ENCODE measurements at regions not wholly inside any gene's neighbourhood (a gene's known extent, or its start where the extent isn't known, plus 50 kb on each side); places are given as distances from the start of the nearest gene placed in this dataset.

DNA sequence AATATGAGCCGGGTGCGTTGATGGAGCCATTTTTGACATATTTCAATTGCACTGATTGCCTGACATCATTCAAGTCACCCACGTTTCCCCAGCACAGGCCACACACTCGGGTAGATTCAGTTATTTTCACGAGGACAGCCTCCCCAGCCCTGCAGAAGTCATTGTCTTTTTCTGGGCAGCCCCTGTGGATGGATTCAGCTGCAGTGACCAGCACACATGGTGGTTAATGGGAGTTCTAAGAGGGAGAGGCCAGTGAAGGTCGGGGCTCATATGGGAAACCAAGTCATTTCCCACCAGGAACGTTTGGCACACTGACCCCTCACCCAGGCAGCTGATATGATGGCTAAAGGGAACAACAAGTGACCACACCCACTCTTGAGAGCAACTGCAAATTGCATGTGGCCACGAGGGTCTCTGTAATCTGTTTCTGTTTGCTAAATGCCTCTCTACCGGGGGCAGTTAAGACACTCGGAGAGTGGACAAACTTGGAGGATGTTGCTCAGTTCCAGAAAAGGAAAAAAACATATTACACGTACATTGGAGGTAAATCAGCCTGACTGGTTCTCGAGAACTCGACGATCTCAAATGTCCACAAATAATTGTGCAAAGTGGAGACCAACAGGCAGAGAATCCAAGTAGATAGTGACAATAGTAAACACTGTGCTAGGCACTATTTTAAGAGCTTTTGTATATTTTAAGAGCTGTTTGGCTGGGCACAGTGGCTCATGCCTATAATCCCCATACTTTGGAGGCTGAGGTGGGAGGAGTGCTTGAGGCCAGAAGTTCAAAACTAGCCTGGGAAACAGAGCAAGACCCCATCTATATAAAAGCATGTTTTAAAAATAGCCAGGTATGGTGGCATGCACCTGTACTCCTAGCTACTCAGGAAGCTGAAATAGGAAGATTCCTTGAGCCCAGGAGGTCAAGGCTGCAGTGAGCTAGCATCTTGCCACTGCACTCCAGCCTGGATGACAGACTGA, 167.2 kb upstream of the IRF2BP2 start:
- H3K4me2 ChIP-seq (replicated peaks; ENCODE audit: low read depth, low read length, poor library complexity, severe bottlenecking), result no peak overlapping the region
- ChIA-PET POLR2A (interaction anchor here (0.9 kb wide), 1 partner anchor 53 kb away, joined by 4 read pairs; no protein-coding TSS in a partner anchor), CTCF (no interaction called here)
- TF ChIP-seq, protein P1, sequence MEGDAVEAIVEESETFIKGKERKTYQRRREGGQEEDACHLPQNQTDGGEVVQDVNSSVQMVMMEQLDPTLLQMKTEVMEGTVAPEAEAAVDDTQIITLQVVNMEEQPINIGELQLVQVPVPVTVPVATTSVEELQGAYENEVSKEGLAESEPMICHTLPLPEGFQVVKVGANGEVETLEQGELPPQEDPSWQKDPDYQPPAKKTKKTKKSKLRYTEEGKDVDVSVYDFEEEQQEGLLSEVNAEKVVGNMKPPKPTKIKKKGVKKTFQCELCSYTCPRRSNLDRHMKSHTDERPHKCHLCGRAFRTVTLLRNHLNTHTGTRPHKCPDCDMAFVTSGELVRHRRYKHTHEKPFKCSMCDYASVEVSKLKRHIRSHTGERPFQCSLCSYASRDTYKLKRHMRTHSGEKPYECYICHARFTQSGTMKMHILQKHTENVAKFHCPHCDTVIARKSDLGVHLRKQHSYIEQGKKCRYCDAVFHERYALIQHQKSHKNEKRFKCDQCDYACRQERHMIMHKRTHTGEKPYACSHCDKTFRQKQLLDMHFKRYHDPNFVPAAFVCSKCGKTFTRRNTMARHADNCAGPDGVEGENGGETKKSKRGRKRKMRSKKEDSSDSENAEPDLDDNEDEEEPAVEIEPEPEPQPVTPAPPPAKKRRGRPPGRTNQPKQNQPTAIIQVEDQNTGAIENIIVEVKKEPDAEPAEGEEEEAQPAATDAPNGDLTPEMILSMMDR (IDR thresholded peaks at IDR 0.05), result no peak
- H3K27ac Mint-ChIP-seq, result no peak overlapping the region
- no peak for ATAC-seq (ENCODE audit: low read depth)
- peak; percentile 26 for DNase-seq
- intact Hi-C loops (cut with micrococcal nuclease), result no loop called here
- H3K79me2 ChIP-seq (ENCODE audit: control insufficient read depth, insufficient read depth, low read length), result no peaks in the 10 kb centered on the region
- 86% methylated on average over 14 of the region's 14 CpGs for WGBS (ENCODE audit: insufficient coverage)
- no peak overlapping the region for H3K27ac ChIP-seq (ENCODE audit: low read length in 2 of 2)
- H3K36me3 ChIP-seq (replicated peaks in 1 of 2; ENCODE audit: control extremely low read depth in 1 of 2, control insufficient read depth in 1 of 2, extremely low read depth in 1 of 2, insufficient read depth in 2 of 2, low read length in 1 of 2), result no peaks in the 10 kb centered on the region
- H4K20me1 ChIP-seq (ENCODE audit: control insufficient read depth, insufficient read depth, low read length, poor library complexity, severe bottlenecking), result no peaks in the 10 kb centered on the region
- H3K4me3 Mint-ChIP-seq, result no peak overlapping the region
- no peak overlapping the region for H3K4me3 ChIP-seq (ENCODE audit: control extremely low read depth in 1 of 5, extremely low read depth in 1 of 5, insufficient read depth in 1 of 5, low read depth in 2 of 5, low read length in 4 of 5)
- H3K9ac ChIP-seq (ENCODE audit: low read length), result no peak overlapping the region
- peaks cover 4 to 14% of the 10 kb centered on the region in 2 donors for H3K4me1 ChIP-seq (ENCODE audit: control insufficient read depth in 2 of 2, insufficient read depth in 2 of 2, low read length in 2 of 2)
- no peaks in the 10 kb centered on the region for H3K9me3 Mint-ChIP-seq (ENCODE audit: insufficient read depth)
- H3K27me3 ChIP-seq (replicated peaks in 1 of 4; ENCODE audit: control extremely low read depth in 1 of 4, control insufficient read depth in 3 of 4, insufficient read depth in 4 of 4, low read length in 3 of 4), result peaks cover 0 to 47% (median 26%) of the 10 kb centered on the region in 4 experiments
- no peaks in the 10 kb centered on the region for H3K27me3 Mint-ChIP-seq
- H3K4me1 Mint-ChIP-seq, result peaks cover 7% of the 10 kb centered on the region
- H3K9me3 ChIP-seq (ENCODE audit: control extremely low read depth in 1 of 3, control insufficient read depth in 2 of 3, insufficient read depth in 1 of 3, low read length in 2 of 3), result peaks cover 0 to 12% (median 1%) of the 10 kb centered on the region in 3 donors
- no peak overlapping the region for H2AFZ ChIP-seq (ENCODE audit: insufficient read depth, low read depth, low read length, poor library complexity, severe bottlenecking)

DNA sequence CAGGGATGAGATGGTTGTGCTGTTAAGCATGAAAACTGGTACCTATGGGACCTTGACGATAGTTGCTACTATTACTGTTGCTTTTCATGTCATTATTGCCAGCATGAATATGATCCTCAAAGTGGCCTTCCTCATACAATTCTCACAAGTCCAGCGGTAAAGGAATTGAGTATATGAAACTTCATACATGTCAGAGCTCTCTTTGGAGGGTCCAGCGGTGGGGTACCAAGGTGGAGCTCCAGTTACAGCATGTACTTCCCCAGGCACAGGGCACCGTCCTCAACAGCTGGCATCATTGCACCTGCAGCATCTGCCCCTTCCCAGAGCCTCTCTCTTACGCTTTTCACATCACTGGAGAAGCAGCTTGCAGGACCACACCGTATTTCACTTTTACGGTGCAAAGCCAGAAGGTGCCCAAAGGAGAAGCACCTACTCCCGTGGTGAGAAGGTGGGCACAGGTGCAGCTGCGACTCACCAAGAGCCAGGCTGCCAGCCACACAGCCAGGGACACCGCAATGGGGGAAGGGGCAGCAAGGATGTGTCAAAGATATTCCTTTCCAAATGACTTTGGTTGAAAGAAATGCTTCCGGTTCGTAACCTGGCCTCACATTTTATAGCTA, 166.4 kb upstream of the IRF2BP2 start:
- ATAC-seq (ENCODE audit: low read depth), result no peak
- peaks cover 0 to 12% (median 1%) of the 10 kb centered on the region in 3 donors for H3K9me3 ChIP-seq (ENCODE audit: control extremely low read depth in 1 of 3, control insufficient read depth in 2 of 3, insufficient read depth in 1 of 3, low read length in 2 of 3)
- H4K20me1 ChIP-seq (ENCODE audit: control insufficient read depth, insufficient read depth, low read length, poor library complexity, severe bottlenecking), result no peaks in the 10 kb centered on the region
- H3K4me1 ChIP-seq (ENCODE audit: control insufficient read depth in 2 of 2, insufficient read depth in 2 of 2, low read length in 2 of 2), result peaks cover 12 to 22% of the 10 kb centered on the region in 2 donors
- intact Hi-C loops (cut with micrococcal nuclease), result no loop called here
- 89% methylated on average over 11 of the region's 12 CpGs for WGBS (ENCODE audit: insufficient coverage)
- Mint-ChIP-seq H3K9me3 (ENCODE audit: insufficient read depth) (no peaks in the 10 kb centered on the region), H3K4me3 (no peak overlapping the region), H3K27me3 (no peaks in the 10 kb centered on the region), H3K27ac (no peak overlapping the region), H3K4me1 (peaks cover 15% of the 10 kb centered on the region)
- DNase-seq, result peak; percentile 26
- ChIA-PET CTCF (no interaction called here), POLR2A (interaction anchor here (0.9 kb wide), 1 partner anchor 52 kb away, joined by 4 read pairs; no protein-coding TSS in a partner anchor)
- no peak overlapping the region for H2AFZ ChIP-seq (ENCODE audit: insufficient read depth, low read depth, low read length, poor library complexity, severe bottlenecking)
- TF ChIP-seq, protein P1 (IDR thresholded peaks at IDR 0.05), result no peak
- TF ChIP-seq EZH2 (IDR thresholded peaks at IDR 0.05; ENCODE audit: borderline replicate concordance, insufficient read depth, low read depth, low read length, poor library complexity, severe bottlenecking), result no peak
- no peak overlapping the region for H3K9ac ChIP-seq (ENCODE audit: low read length)
- no peaks in the 10 kb centered on the region for H3K79me2 ChIP-seq (ENCODE audit: control insufficient read depth, insufficient read depth, low read length)
- H3K27me3 ChIP-seq (replicated peaks in 1 of 4; ENCODE audit: control extremely low read depth in 1 of 4, control insufficient read depth in 3 of 4, insufficient read depth in 4 of 4, low read length in 3 of 4), result peaks cover 0 to 39% (median 22%) of the 10 kb centered on the region in 4 experiments
- H3K27ac ChIP-seq (ENCODE audit: low read length in 2 of 2), result no peak overlapping the region
- H3K4me3 ChIP-seq (ENCODE audit: control extremely low read depth in 1 of 5, extremely low read depth in 1 of 5, insufficient read depth in 1 of 5, low read depth in 2 of 5, low read length in 4 of 5), result no peak overlapping the region
- no peak overlapping the region for H3K4me2 ChIP-seq (replicated peaks; ENCODE audit: low read depth, low read length, poor library complexity, severe bottlenecking)
- no peaks in the 10 kb centered on the region for H3K36me3 ChIP-seq (replicated peaks in 1 of 2; ENCODE audit: control extremely low read depth in 1 of 2, control insufficient read depth in 1 of 2, extremely low read depth in 1 of 2, insufficient read depth in 2 of 2, low read length in 1 of 2)
